ENCODE measurements at regions not wholly inside any gene's neighbourhood (a gene's known extent, or its start where the extent isn't known, plus 50 kb on each side); places are given as distances from the start of the nearest gene placed in this dataset.

GRCh38 chr12:3945671-3946070 is 72.5 kb upstream of the PARP11 start:
- intact Hi-C loops (cut with micrococcal nuclease): no loop called here
- Mint-ChIP-seq H3K9me3 (peaks cover 18% of the 10 kb centered on the region), H3K4me3 (no peak overlapping the region), H3K4me1 (peaks cover 26% of the 10 kb centered on the region), H3K27me3 (peaks cover 12% of the 10 kb centered on the region), H3K36me3 (ENCODE audit: low read depth) (peaks cover 7% of the 10 kb centered on the region), H3K27ac (no peak overlapping the region)
- no peak for DNase-seq

- intact Hi-C loops (cut with micrococcal nuclease): no loop called here
- Mint-ChIP-seq H3K4me1 (peaks cover 18% of the 10 kb centered on the region), H3K36me3 (ENCODE audit: low read depth) (peaks cover 7% of the 10 kb centered on the region), H3K4me3 (no peak overlapping the region), H3K27me3 (peaks cover 12% of the 10 kb centered on the region), H3K9me3 (peaks cover 18% of the 10 kb centered on the region), H3K27ac (no peak overlapping the region)
- no peak for DNase-seq
Observed at GRCh38 chr12:3944620-3945019, 71.4 kb upstream of the PARP11 start.

GRCh38 chr12:3938042-3938544 is 64.9 kb upstream of the PARP11 start:
- DNase-seq: no peak
- peaks cover 27% of the 10 kb centered on the region for H3K4me1 Mint-ChIP-seq
- no peaks in the 10 kb centered on the region for H3K9me3 Mint-ChIP-seq
- intact Hi-C loops (cut with micrococcal nuclease): no loop called here
- no peak overlapping the region for H3K4me3 Mint-ChIP-seq
- H3K27ac Mint-ChIP-seq: no peak overlapping the region
- H3K27me3 Mint-ChIP-seq: peaks cover 2% of the 10 kb centered on the region
- H3K36me3 Mint-ChIP-seq (ENCODE audit: low read depth): no peaks in the 10 kb centered on the region

- peak; percentile 79 for DNase-seq
- Mint-ChIP-seq H3K36me3 (ENCODE audit: low read depth) (no peaks in the 10 kb centered on the region), H3K9me3 (no peaks in the 10 kb centered on the region), H3K27me3 (peaks cover 2% of the 10 kb centered on the region), H3K27ac (peak overlapping the region; percentile 82), H3K4me1 (peaks cover 45% of the 10 kb centered on the region), H3K4me3 (peak overlapping the region; percentile 65)
- intact Hi-C loops (cut with micrococcal nuclease): no loop called here
Observed at GRCh38 chr12:3935078-3935477, 61.9 kb upstream of the PARP11 start.

- peak overlapping the region; percentile 69 for H3K4me3 Mint-ChIP-seq
- H3K9me3 Mint-ChIP-seq: no peaks in the 10 kb centered on the region
- H3K36me3 Mint-ChIP-seq (ENCODE audit: low read depth): no peaks in the 10 kb centered on the region
- intact Hi-C loops (cut with micrococcal nuclease): loop anchor here (5.0 kb wide), 1 partner anchor 38 kb away; no protein-coding TSS in a partner anchor
- DNase-seq: no peak
- peaks cover 53% of the 10 kb centered on the region for H3K4me1 Mint-ChIP-seq
- H3K27ac Mint-ChIP-seq: peak overlapping the region; percentile 56
- peaks cover 6% of the 10 kb centered on the region for H3K27me3 Mint-ChIP-seq
Observed at GRCh38 chr12:3933819-3934192, 60.6 kb upstream of the PARP11 start.

- Mint-ChIP-seq H3K36me3 (ENCODE audit: low read depth) (no peaks in the 10 kb centered on the region), H3K27me3 (peaks cover 6% of the 10 kb centered on the region), H3K27ac (peak overlapping the region; percentile 16), H3K4me3 (peak overlapping the region; percentile 69), H3K9me3 (no peaks in the 10 kb centered on the region), H3K4me1 (peaks cover 54% of the 10 kb centered on the region)
- intact Hi-C loops (cut with micrococcal nuclease): loop anchor here (5.0 kb wide), 1 partner anchor 39 kb away; no protein-coding TSS in a partner anchor
- DNase-seq: peak; percentile 65
Observed at GRCh38 chr12:3933074-3933818, 60.0 kb upstream of the PARP11 start.

- H3K9me3 Mint-ChIP-seq: no peaks in the 10 kb centered on the region
- no peak overlapping the region for H3K27ac Mint-ChIP-seq
- peaks cover 54% of the 10 kb centered on the region for H3K4me1 Mint-ChIP-seq
- H3K4me3 Mint-ChIP-seq: no peak overlapping the region
- H3K36me3 Mint-ChIP-seq (ENCODE audit: low read depth): no peaks in the 10 kb centered on the region
- DNase-seq: no peak
- intact Hi-C loops (cut with micrococcal nuclease): loop anchor here (5.0 kb wide), 1 partner anchor 41 kb away; no protein-coding TSS in a partner anchor
- peaks cover 6% of the 10 kb centered on the region for H3K27me3 Mint-ChIP-seq
Observed at GRCh38 chr12:3931776-3932175, 58.6 kb upstream of the PARP11 start.

GRCh38 chr12:3931206-3931605 is 58.0 kb upstream of the PARP11 start:
- no peak for DNase-seq
- intact Hi-C loops (cut with micrococcal nuclease): loop anchor here (5.0 kb wide), 1 partner anchor 41 kb away; no protein-coding TSS in a partner anchor
- Mint-ChIP-seq H3K27ac (no peak overlapping the region), H3K4me1 (peaks cover 54% of the 10 kb centered on the region), H3K27me3 (peaks cover 6% of the 10 kb centered on the region), H3K4me3 (no peak overlapping the region), H3K9me3 (no peaks in the 10 kb centered on the region), H3K36me3 (ENCODE audit: low read depth) (no peaks in the 10 kb centered on the region)

- no peak for DNase-seq
- H3K4me1 Mint-ChIP-seq: peaks cover 45% of the 10 kb centered on the region
- peaks cover 8% of the 10 kb centered on the region for H3K27me3 Mint-ChIP-seq
- intact Hi-C loops (cut with micrococcal nuclease): loop anchor here (5.0 kb wide), 1 partner anchor 42 kb away; no protein-coding TSS in a partner anchor
- H3K27ac Mint-ChIP-seq: no peak overlapping the region
- H3K36me3 Mint-ChIP-seq (ENCODE audit: low read depth): no peaks in the 10 kb centered on the region
- no peak overlapping the region for H3K4me3 Mint-ChIP-seq
- no peaks in the 10 kb centered on the region for H3K9me3 Mint-ChIP-seq
Observed at GRCh38 chr12:3929875-3930615, 56.8 kb upstream of the PARP11 start.

- intact Hi-C loops (cut with micrococcal nuclease): no loop called here
- Mint-ChIP-seq H3K4me3 (no peak overlapping the region), H3K4me1 (peaks cover 35% of the 10 kb centered on the region), H3K36me3 (ENCODE audit: low read depth) (no peaks in the 10 kb centered on the region), H3K9me3 (no peaks in the 10 kb centered on the region), H3K27ac (no peak overlapping the region), H3K27me3 (peaks cover 12% of the 10 kb centered on the region)
- DNase-seq: no peak
Observed at GRCh38 chr12:3928538-3929184, 55.5 kb upstream of the PARP11 start.

GRCh38 chr12:3925621-3926020 is 52.4 kb upstream of the PARP11 start:
- Mint-ChIP-seq H3K4me1 (peaks cover 15% of the 10 kb centered on the region), H3K9me3 (no peaks in the 10 kb centered on the region), H3K27me3 (peaks cover 24% of the 10 kb centered on the region), H3K4me3 (no peak overlapping the region), H3K27ac (no peak overlapping the region), H3K36me3 (ENCODE audit: low read depth) (no peaks in the 10 kb centered on the region)
- no peak for DNase-seq
- intact Hi-C loops (cut with micrococcal nuclease): no loop called here

GRCh38 chr12:3924761-3925160 is 51.6 kb upstream of the PARP11 start:
- H3K36me3 Mint-ChIP-seq (ENCODE audit: low read depth): no peaks in the 10 kb centered on the region
- H3K27ac Mint-ChIP-seq: no peak overlapping the region
- intact Hi-C loops (cut with micrococcal nuclease): no loop called here
- H3K27me3 Mint-ChIP-seq: peaks cover 22% of the 10 kb centered on the region
- H3K9me3 Mint-ChIP-seq: no peaks in the 10 kb centered on the region
- H3K4me1 Mint-ChIP-seq: peaks cover 12% of the 10 kb centered on the region
- no peak overlapping the region for H3K4me3 Mint-ChIP-seq
- no peak for DNase-seq

GRCh38 chr12:3923021-3923420 is 49.8 kb upstream of the PARP11 start:
- H3K27ac Mint-ChIP-seq: no peak overlapping the region
- H3K4me3 Mint-ChIP-seq: no peak overlapping the region
- no peaks in the 10 kb centered on the region for H3K9me3 Mint-ChIP-seq
- peaks cover 18% of the 10 kb centered on the region for H3K27me3 Mint-ChIP-seq
- no peak for DNase-seq
- H3K4me1 Mint-ChIP-seq: peaks cover 5% of the 10 kb centered on the region
- H3K36me3 Mint-ChIP-seq (ENCODE audit: low read depth): no peaks in the 10 kb centered on the region
- intact Hi-C loops (cut with micrococcal nuclease): no loop called here
